DOHH2 (cell line): ENCODE measurements at regions not wholly inside any gene's neighbourhood (a gene's known extent, or its start where the extent isn't known, plus 50 kb on each side); places are given as distances from the start of the nearest gene placed in this dataset.

Experiments
- CTCF ChIP-seq: fragments of 200-600 bp; sonication (generic); IDR thresholded peaks from one replicate; pipeline ENCODE4 v1.5.1; 2014; ENCODE audit warnings: antibody characterized with exemption, mild to moderate bottlenecking, low read depth, low read length; ENCODE audit not compliant: poor library complexity, severe bottlenecking
- EZH2phosphoT487 ChIP-seq: fragments of 200-600 bp; sonication (generic); IDR thresholded peaks from 2 replicates; pipeline ENCODE4 v1.6.1; 2017; ENCODE audit warnings: borderline replicate concordance, mild to moderate bottlenecking, antibody characterized with exemption, low read length, moderate library complexity, mixed read lengths

DNA sequence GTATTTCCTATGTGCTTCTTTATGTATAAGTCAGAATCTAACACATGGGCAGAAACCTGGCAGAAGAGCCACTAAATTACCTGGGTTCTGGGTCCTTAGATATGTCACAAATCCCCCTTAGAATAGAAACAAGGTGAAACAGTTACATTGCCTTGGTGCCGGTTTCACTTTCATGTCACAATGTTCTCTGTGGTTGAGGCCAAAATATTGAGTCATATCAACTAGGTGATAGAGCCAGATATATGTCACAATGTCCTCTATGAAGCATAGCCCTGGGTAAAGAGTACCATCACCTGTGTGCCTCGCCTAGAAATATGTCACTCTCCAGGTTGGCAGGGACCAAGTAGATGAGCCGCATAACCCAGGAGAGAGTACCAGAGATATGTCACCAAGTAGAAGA, 899.8 kb upstream of the TSPY4 start:
- no peak for TF ChIP-seq CTCF
- no peak for TF ChIP-seq EZH2phosphoT487
